ENCODE measurements at regions not wholly inside any gene's neighbourhood (a gene's known extent, or its start where the extent isn't known, plus 50 kb on each side); places are given as distances from the start of the nearest gene placed in this dataset.

DNA sequence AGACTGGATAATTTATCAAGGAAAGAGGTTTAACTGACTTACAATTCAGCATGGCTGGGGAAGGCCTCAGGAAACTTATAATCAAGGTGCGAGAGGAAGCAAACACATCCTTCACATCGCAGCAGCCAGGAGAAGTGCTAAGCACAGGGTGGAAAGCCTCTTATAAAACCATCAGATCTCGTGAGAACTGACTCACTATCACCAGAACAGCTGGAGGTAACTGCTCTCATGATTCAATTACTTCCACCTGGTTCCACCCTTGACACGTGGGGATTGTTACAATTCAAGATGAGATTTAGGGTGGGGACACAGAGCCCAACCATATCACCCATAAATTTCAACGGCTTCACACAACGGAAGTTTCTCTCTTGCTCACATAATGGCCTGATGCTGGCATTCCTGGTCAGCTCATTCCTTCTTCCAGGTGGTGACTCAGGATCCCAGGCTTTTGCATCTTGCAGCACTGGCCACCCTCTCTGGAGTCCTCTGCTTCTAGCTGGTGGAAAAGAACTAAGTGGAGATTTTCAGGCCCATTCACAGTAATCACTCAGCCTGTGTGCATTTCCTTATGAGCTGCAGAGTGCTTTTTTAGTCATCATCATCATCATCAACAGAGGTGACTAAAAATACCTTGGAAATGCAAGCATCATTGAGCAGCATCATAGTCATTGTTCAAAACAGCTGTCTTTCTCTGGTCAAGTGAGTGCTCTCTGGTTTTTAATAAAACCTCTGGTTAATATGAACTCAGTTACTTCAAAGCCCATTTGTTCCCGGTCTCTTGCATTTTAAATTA is 308.1 kb downstream of the SFMBT2 start:
- TF ChIP-seq L3MBTL2 (conservative IDR thresholded peaks at IDR 0.05) = no peak
- TF ChIP-seq, protein P1, sequence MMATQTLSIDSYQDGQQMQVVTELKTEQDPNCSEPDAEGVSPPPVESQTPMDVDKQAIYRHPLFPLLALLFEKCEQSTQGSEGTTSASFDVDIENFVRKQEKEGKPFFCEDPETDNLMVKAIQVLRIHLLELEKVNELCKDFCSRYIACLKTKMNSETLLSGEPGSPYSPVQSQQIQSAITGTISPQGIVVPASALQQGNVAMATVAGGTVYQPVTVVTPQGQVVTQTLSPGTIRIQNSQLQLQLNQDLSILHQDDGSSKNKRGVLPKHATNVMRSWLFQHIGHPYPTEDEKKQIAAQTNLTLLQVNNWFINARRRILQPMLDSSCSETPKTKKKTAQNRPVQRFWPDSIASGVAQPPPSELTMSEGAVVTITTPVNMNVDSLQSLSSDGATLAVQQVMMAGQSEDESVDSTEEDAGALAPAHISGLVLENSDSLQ (IDR thresholded peaks at IDR 0.05) = no peak
- TF ChIP-seq HDGF (IDR thresholded peaks at IDR 0.05; ENCODE audit: borderline replicate concordance) = no peak
- no peak for TF ChIP-seq SP1 (IDR thresholded peaks at IDR 0.05)

All from HEK293T (cell line).